HuH-7.5 (cell line): ENCODE measurements at regions not wholly inside any gene's neighbourhood (a gene's known extent, or its start where the extent isn't known, plus 50 kb on each side); places are given as distances from the start of the nearest gene placed in this dataset.
"Not testable (repeated sequence)": the region's sequence is repeated elsewhere in the genome, so short reads cannot be mapped to it uniquely, and the experiment has no call there.

ENCODE experiments used
- DNase-seq: peaks from one replicate; pipeline ENCODE4 v3.0.0; 2011; ENCODE audit warnings: low spot score

DNA sequence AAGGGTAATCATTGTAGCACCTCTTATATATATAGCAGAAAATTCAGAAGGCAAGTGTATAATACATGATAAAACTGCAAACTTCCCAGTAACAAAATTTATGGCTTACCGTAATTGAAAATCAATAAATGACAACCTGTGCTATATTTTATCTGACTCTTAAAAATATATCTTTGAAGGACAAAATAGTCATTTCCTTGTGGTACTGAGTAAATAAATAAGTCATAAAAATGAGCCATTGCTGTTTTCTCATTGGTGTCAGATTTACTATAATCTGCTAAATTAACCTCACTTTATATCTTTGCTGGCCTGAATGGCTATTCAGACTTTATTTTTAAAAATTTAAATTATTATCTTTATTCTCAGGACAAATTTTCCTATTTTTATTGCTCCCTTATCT is 1319.1 kb upstream of the SPRY2 start:
- DNase-seq, result no peak

DNA sequence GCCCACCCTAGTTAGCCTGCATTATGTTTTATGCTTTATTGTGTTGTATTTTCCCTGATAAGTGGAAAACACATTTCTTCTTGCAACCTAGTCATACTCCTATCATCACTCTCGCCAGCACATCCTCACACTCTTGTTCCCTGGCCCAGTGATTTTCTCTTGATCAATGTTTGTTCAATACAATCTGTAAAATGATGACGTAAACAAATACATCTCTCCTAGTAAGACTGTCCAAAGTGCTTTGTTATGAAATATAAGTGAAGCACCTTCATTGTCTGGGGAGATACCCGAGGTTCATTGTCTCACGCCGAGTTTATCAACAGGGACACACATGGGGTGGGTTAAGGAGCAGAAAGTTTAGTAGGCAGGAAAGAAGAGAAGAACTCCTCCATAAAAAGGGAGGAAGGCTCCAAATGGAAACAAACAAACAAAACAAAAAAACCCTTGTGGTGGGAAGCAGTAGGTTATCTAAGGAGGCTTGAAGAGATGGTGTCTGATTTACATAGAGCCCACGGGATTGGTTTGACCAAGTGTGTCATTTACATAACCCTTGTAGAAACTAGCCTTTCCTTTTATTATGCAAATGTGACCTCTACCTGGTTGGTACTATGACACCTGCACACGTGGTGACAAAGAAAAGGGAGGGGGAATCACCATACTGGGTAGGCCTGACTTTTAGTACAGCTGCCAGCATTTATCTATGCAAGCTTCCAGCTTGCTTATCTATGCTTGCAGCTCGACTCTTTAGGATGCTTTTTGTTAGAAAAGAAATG is 1317.9 kb upstream of the SPRY2 start:
- DNase-seq, result no peak

DNA sequence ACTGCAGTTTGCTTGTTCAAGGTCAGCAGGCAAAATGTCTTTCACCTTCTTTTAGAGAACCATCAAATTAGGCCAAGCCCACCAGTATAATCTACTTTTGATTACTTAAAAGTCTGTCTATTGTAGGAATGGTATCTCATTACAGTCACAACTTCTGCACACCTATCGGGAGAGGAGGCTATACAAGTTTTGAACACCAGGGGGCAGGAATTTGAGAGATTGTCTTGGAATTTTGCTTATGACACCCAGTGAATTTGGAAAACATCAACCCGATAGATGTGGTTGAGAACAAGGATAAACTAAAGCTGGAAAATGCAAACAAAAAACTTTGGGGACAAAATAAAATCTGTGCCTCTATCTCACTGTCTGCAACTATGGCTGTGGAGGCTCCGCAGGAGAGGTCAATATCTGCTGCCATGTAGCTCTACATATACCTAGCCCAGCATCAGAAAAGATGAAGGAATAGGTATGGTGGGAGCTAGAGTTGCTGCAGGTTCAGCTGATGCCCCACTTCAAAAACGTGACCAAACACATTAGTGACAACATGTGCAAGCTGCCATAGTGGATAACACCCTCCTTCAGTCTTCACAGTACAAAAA is 1299.2 kb upstream of the SPRY2 start:
- no peak for DNase-seq

DNA sequence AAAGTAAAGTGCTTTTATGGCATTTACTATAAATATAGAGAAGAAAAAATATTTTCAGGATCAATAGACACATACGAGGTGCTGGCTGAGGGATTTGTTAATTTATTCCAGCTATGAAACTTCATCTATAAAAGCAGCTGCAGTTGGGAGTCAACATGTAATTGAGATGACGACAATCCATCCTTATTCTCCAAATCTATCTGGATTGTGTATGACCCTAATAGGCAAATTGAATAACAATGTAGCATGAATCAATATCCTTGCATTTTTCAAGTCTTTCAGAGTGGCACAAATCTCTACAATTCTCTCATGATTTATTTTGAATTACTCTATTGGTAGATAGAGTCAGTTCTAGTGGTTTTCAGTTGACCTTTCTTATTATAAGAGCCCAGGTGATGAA is 1296.5 kb upstream of the SPRY2 start:
- no peak for DNase-seq

DNA sequence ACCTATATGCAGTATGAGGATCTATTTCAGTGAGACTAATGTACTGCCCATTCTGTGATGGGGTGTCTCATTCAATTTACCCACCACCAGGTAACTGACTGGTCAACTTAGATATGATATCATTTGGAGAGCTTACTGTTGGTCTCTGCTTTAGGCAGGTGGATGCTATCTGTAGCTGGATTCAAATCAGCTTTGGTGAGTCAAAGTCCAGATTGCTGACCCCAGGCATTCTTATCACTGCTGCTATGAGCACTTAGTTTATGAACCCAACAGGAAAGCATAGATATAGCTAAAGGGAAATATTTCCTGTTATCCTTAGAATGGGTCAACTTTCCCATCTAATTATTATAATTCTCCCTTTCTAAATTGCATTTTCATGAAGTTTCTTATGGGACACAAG is 1295.2 kb upstream of the SPRY2 start:
- no peak for DNase-seq

DNA sequence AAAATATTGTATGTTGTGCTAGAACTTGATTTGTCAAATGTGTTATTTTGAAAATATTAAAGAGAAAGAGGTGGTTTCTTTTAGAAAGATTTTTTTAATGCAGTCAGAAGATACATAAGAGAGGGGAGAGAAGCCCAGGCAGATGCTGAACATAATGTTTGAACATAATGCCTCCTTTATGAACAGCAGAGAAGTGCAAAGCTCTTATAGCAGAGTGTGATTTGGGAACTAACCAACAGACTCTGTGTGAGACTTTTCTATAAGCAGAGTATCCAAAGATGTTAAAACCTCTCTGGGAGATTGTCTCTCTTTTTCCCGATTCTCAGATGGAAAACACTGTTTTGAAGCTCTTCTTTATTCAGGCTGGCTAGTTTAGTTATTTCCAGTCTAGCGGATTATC is 1274.1 kb upstream of the SPRY2 start:
- DNase-seq, result no peak

DNA sequence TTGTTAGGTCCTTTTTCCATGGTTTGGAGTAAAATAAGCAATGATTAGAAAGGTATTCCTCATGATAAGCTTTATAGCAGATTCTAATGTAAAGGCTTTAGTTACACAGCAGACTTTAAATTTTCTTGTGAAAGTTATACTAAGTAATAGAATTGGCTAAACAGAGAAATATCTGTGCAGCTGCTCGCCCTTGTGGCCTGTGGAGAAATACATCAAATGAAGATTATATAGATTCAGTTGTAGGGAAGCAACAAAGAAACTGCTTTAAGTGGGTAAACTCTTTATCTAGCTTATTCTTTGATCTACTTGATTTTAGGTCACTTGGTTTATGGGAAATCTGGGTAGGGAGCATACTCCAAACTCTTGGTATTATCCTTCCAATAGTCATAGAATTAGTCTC is 1269.7 kb upstream of the SPRY2 start:
- DNase-seq, result no peak

DNA sequence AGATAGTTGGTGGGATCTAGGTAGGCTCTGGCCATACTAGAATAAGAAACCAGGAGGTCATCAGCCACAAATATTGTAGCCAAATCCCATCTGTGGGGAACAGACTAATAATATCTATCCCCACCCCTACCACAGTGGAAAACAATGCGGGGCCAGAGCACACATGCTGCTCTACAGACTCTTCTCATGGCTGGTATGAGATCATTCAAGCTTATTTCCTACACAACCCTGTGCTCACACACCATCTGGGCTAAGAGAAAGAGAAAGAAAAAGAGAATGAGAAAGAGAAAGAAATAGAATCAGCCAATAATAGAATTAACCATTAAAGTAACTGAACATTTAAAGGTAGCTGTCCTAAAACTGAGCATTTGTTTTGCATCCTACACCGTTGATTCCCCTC is 1268.4 kb upstream of the SPRY2 start:
- DNase-seq, result no peak

DNA sequence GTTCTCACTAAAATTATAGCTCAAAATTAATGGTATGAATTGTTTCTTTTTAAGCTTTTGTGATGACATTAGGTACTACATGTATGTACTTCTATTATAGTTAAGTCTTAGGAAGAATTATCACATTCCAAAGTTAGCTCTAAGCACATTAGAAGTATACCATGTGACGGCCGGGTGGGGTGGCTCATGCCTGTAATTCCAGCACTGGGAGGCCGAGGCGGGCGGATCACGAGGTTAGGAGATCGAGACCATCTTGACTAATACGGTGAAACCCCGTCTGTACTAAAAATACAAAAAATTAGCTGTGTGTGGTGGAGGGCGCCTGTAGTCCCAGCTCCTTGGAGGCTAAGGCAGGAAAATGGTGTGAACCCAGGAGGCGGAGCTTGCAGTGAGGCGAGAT is 1265.1 kb upstream of the SPRY2 start:
- DNase-seq, result no peak

DNA sequence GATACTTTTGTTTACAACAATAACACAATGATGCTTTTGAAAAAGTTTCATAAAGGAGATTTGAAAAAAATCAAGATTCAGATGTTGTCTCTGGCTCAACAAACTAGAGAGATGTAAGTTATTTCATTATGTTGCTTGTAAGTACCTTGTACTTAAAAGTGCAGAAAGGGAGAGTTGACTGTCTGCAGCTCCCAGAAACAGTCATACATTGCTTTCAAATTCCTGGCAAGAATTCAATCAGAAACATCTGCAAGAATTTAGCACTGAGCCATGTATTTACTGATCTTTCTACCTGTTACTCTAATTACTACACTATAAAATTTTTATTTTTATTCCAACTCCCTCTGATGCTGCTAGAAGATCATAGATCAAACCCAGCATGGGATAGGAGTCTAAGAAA is 1261.3 kb upstream of the SPRY2 start:
- DNase-seq, result no peak

DNA sequence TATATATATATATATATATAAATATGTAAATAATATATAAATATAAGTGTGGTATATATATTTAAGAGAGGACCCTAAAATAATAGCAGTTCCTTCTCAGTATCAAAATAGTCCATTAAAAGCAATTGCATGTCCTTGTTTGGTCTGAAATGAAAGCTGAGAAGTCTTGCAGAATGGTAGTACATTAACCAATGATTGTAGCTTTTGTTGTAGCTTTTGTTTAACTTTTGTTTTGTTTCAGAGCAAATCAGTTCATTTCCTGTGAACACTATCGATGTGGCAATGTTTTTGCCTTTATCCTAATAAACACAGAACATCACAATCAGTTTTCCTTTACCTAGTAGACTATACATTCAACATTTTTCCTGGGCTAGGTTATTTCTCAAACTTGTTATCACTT is 1256.2 kb upstream of the SPRY2 start:
- no peak for DNase-seq

DNA sequence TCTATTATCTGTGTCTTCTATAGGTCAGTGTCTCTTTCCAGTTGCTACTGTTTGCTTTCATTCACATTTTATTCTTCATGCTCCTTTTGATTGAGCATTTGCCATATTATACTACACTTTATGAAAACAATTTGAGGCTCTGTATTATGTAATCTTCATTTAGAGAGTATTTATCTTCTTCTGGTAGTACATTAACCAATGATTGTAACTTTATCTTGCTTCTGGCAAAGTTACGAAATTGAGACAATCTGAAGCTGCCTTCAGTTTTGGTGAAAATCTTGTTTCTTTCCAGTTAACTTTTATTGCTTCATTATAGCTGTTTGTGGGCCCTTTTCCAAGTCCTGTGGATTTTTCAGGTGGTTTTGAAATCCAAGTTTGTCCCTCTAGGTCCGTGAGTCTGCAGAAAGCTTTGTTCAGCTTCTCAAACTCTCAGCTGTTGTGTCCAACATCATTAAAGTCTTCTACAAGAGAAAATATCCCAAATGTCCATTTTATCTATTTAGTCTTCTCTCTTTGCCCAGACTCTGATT is 1255.4 kb upstream of the SPRY2 start:
- no peak for DNase-seq

DNA sequence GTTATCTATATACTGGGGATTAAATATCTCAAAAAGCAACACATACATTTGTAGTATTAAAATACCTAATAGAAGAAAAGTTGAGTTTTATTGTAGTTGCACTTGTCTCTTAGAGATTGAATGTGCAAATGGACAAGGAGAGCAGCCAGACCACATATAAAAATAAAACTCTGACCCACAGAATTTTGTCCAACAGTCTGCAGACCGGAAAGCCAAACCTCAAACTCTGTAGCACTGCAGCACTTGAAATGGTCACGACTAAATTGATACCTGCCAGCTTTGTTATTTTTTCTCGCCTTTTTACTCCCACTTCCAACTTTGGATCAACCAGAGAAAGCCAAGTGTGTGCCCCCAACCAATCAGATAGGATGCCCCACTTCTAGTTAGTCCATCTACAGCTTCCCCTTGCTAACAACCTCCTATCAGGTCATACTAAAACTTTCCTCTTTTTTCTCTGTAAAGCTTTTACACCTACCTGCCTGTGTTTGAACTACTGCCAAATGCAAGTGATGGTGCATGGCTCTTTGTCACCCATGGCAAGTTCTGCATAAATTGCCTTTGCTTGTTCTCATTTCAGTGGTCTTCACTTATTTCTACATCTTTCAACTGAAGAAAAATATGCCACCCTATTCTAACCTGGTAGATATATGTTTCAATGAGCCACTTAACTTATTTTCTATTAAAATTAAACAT is 1250.7 kb upstream of the SPRY2 start:
- DNase-seq, result no peak

DNA sequence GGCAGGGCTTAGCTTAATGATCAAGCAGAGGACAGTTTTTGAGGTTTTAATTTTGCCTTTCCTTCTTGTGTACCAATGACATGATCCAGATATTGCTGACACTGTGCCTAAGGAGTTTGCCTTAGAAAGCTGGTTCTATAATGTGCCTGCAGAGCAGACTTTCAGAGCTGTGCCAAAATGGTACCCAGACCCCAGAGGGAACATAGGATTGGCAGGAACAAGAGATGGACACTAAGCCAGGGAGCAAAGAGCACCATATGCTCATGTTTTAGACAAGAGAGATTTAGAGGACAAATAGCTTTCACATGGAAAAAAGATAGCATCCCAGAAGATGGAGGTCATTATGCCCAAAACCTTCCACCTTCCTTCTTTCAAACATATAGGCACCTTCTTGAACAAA is 1241.5 kb upstream of the SPRY2 start:
- no peak for DNase-seq

DNA sequence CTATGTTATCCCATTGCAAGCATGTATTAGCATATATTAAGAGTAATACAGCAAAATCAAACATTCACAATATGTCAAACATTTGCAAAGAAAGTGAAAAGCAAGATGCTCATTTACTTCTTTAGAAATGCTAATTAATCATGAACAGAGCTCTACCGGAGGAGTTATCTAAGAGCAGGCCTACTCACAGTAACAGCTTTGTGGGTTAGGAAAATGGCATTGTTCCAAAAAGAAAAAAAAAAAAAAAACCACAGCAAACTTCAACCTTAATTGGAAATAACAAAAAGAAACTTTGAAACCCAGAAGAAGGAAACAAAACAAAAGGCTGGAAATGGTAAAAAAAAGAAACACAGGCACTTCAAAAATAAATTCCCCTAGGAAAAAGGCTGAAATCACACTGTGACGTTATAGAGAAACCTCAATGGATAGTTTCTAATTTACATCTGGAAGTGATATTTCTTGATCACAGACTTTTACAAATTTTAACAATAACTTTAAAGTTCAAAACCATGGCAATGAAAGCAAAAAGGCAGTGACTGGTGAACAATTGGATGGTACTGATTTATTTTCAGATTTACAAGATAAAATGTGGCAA is 1236.8 kb upstream of the SPRY2 start:
- DNase-seq, result no peak

DNA sequence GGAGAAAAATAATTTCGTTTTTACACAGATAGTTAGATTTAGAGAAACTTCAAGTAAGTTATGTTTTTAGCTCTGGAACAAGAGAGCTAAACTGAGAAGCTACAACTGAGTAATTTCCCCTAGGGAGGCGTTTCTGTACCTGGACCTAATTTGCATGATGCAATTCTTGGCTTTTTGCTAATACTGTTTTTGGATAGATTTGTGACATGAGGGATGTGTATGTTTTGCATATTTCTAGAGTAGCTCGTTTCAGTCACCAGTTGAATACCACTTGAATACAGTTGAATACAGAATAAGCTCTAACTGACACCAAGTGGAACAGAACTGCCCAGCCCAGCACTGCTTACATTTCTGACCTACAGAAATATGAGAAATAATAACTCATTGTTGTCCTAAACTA is 1227.9 kb upstream of the SPRY2 start:
- no peak for DNase-seq

DNA sequence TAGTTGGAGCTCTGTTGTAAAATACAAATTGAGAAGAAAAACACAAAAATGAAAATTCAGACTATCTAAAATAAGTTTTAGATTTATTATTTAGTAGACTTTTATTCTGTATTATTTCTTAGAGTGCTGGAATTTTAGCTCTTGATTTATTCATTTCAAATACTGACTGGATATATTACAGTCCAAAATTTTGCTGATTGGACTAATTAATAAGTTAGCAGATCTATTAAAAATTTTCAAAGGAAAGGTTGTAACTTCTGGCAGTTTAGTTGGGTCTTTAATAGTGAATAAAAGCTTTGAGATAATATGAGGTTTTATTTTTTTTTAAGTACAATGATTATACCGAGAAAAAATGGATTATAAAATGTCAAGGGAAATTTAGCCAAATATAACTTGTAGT is 1224.9 kb upstream of the SPRY2 start:
- no peak for DNase-seq

DNA sequence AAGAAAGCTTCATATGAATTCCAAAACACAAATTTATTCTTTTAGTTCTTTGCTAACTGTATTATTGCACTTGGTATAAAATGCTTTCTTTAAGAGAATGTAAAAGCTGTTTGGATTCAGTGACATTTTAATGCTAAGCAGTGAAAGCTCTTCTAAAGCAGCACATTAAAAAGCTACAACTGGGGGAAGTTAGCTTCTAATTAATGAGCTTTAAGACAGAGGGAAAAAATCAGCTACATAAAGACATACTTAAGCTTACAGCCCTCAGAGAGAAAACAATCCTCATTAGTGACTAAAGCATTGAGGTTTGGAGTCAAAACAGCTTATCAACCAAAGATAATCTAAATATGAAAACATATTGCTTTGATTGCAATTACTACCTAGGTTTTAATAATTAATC is 1222.2 kb upstream of the SPRY2 start:
- no peak for DNase-seq

DNA sequence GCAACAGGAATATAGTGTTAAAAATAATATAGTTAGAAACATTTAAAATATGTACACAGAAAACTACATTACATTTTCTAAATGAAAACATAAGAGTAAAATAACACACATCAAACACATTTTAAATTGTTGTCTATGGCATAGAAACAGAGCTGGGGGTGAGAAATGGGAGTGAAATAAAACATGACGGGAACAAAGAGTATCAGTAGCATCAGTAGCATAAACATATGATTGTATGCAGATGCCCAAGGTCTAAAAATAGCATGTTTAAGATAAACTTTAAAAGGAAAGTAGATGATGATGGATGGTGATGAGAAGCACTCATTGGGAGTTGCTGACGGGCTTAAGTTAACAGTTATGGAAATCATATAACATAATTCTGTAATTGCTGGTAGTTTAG is 1221.7 kb upstream of the SPRY2 start:
- no peak for DNase-seq

DNA sequence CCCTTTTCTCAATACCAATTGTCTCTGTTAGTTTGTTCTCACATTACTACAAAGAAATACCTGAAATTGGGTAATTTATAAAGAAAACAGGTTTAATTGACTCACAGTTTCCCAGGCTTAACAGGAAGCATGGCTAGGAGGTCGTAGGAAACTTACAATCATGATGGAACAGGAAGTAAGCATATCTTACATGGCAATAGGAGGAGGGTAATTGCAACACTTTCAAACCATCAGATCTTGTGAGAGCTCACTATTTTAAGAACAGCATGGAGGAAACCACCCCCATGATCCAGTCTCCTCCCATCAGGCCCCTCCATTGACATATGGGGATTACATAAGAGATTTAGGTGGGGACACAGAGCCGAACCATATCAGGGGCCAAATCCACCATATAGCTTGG is 1210.1 kb upstream of the SPRY2 start:
- DNase-seq, result no peak

DNA sequence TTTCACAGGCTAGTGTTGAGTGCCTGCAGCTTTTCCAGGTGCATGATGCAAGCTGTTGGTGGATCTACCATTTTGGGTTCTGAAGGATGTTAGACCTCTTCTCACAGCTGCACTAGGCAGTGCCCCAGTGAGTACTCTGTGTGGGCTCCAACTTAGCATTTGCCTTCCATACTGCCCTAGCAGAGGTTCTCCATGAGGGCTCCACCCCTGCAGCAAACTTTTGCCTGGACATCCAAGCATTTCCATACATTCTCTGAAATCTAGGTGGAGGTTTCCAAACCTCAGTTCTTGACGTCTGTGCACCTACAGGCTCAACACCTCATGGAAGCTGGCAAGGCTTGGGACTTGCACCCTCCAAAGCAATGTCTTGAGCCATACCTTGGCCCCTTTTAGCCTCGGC is 1205.4 kb upstream of the SPRY2 start:
- DNase-seq, result not testable (repeated sequence)

DNA sequence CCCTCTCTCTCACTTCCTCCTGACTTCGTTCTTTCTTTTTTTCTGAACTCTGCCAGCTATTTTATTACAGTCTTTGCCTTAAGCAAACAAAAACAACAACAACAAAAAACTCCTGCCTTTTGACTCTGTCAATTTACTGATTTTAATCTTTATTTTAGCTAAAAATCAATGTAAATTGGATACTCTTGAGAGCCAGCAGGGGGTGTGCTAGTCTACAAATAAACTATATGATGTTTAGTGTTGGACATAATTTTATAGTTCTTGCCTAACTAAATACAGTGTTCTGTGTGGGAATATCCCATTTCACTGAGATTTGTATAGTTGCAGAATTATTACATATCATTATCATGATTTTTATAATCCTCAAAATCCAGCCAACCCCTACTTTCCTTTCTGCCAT is 1199.9 kb upstream of the SPRY2 start:
- DNase-seq, result no peak

DNA sequence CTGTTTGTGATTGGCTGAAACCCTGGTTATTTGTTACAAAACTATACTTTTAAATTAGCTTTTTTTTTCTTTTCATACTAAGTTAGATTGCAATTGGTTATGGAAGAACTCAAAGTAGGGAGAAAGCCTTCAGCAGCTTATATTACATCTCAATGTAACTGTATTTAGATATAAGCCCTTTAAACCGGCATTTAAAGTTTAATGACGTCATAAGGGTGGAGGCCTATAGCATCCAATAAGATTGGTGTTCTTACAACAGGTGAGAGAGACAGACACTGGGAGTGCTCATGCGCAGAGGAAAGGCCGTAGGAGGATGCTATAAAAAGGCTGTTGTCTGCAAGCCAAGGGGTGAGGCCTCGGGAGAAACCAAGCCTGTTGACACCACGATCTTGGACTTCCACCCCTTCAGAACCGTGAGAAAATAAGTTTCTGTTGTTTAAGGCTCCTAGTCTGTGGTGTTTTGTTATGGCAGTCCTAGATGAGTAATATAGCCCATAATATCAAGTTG is 1198.8 kb upstream of the SPRY2 start:
- DNase-seq, result no peak
